Left lung (tissue), 4 donors: ENCODE measurements at regions not wholly inside any gene's neighbourhood (a gene's known extent, or its start where the extent isn't known, plus 50 kb on each side); places are given as distances from the start of the nearest gene placed in this dataset.
A peak's percentile ranks its signal among the peaks of the same experiment; 100 is the strongest.

Experiments used
- ATAC-seq: fragments of 200-7000 bp; cut with Tn5 transposase; one replicate; pipeline ENCODE4 v1.9.1; 2020; ENCODE audit warnings: moderate library complexity
- DNase-seq, 4 donors: peaks; one replicate each; pipeline ENCODE4 v3.0.0-alpha.2; 2013 to 2020
- H3K27ac ChIP-seq, 2 donors: fragments of 200-600 bp; sonication (generic) in 1 of 2; one replicate each; pipeline versions ENCODE4 v1.5.0 to v1.8.0; 2020 to 2021
- H3K27me3 ChIP-seq, 2 donors: fragments of 200-600 bp; sonication (generic) in 1 of 2; one replicate each; pipeline versions ENCODE4 v1.5.0 to v1.8.0; 2020 to 2021
- H3K36me3 ChIP-seq, 2 donors: fragments of 200-600 bp; sonication (generic) in 1 of 2; one replicate each; pipeline versions ENCODE4 v1.5.0 to v1.8.0; 2020 to 2021
- H3K4me1 ChIP-seq, 2 donors: fragments of 200-600 bp; one replicate each; pipeline ENCODE4 v1.8.0; 2021
- H3K4me3 ChIP-seq, 2 donors: fragments of 200-600 bp; sonication (generic) in 1 of 2; one replicate each; pipeline versions ENCODE4 v1.5.0 to v1.8.0; 2020 to 2021; ENCODE audit warnings: mild to moderate bottlenecking in 1 of 2
- H3K9me3 ChIP-seq, 2 donors: fragments of 200-600 bp; sonication (generic) in 1 of 2; one replicate each; pipeline versions ENCODE4 v1.5.0 to v1.8.0; 2020 to 2021
- CTCF ChIP-seq, 2 donors: fragments of 200-600 bp; sonication (generic) in 1 of 2; IDR thresholded peaks; one replicate each; pipeline versions ENCODE4 v1.5.0 to v1.8.0; 2021; ENCODE audit warnings: antibody characterized with exemption in 2 of 2
- intact Hi-C, 2 donors: fragments of 100-400 bp; cut with DNase I; formaldehyde crosslinking; loops; one replicate each; pipeline versions ENCODE4 v1.11.2 to v1.14.2; 2022
- donor health status: DM: no; HTN: yes; CAD: no.
- donor health status: DM: no; HTN: no; CAD: no.

GRCh38 chr13:75147946-75148345 lies 334.0 kb downstream of the TBC1D4 start:
- TF ChIP-seq CTCF (IDR thresholded peaks at IDR 0.05), result no peak
- Histone ChIP-seq H3K4me1 (no peaks in the 10 kb centered on the region), H3K27ac (no peak overlapping the region), H3K4me3 (no peak overlapping the region), H3K27me3 (no peaks in the 10 kb centered on the region), H3K9me3 (peaks cover 0 to 2% of the 10 kb centered on the region in 2 donors), H3K36me3 (no peaks in the 10 kb centered on the region)
- intact Hi-C loops, result no loop called here
- ATAC-seq (no peak), DNase-seq (peak in 2 of 4 donors; percentile 23 to 26)

GRCh38 chr13:75146436-75146835 lies 335.5 kb downstream of the TBC1D4 start:
- ATAC-seq (no peak), DNase-seq (no peak)
- Histone ChIP-seq H3K4me1 (no peaks in the 10 kb centered on the region), H3K36me3 (no peaks in the 10 kb centered on the region), H3K4me3 (no peak overlapping the region), H3K9me3 (no peaks in the 10 kb centered on the region), H3K27me3 (no peaks in the 10 kb centered on the region), H3K27ac (no peak overlapping the region)
- no peak for TF ChIP-seq CTCF (IDR thresholded peaks at IDR 0.05)
- intact Hi-C loops, result no loop called here

- no peak for ATAC-seq
These were observed 336.0 kb downstream of the TBC1D4 start for GRCh38 chr13:75145927-75146326.

GRCh38 chr13:75139291-75139690 lies 342.7 kb downstream of the TBC1D4 start:
- Histone ChIP-seq H3K4me3 (no peak overlapping the region), H3K36me3 (no peaks in the 10 kb centered on the region), H3K27ac (no peak overlapping the region), H3K4me1 (no peaks in the 10 kb centered on the region), H3K27me3 (no peaks in the 10 kb centered on the region), H3K9me3 (peaks cover 0 to 17% of the 10 kb centered on the region in 2 donors)
- DNase-seq, result no peak
- no peak for TF ChIP-seq CTCF (IDR thresholded peaks at IDR 0.05)
- no peak for ATAC-seq
- intact Hi-C loops, result no loop called here

More at GRCh38 chr13:75145927-75146326, 336.0 kb downstream of the TBC1D4 start:
- Histone ChIP-seq H3K36me3 (no peaks in the 10 kb centered on the region), H3K27ac (no peak overlapping the region), H3K9me3 (no peaks in the 10 kb centered on the region), H3K4me1 (no peaks in the 10 kb centered on the region), H3K4me3 (no peak overlapping the region), H3K27me3 (no peaks in the 10 kb centered on the region)
- peak in 2 of 4 donors; percentile 53 to 69 for DNase-seq
- TF ChIP-seq CTCF (IDR thresholded peaks at IDR 0.05), result no peak
- intact Hi-C loops, result no loop called here

- Histone ChIP-seq H3K27me3 (no peaks in the 10 kb centered on the region), H3K4me3 (no peak overlapping the region), H3K4me1 (no peaks in the 10 kb centered on the region), H3K9me3 (peaks cover 0 to 21% of the 10 kb centered on the region in 2 donors), H3K36me3 (no peaks in the 10 kb centered on the region), H3K27ac (no peak overlapping the region)
- ATAC-seq (no peak), DNase-seq (no peak)
- intact Hi-C loops, result no loop called here
- no peak for TF ChIP-seq CTCF (IDR thresholded peaks at IDR 0.05)
These were observed 343.9 kb downstream of the TBC1D4 start for GRCh38 chr13:75137911-75138571.
